Testis (tissue), 2 donors: ENCODE measurements at regions not wholly inside any gene's neighbourhood (a gene's known extent, or its start where the extent isn't known, plus 50 kb on each side); places are given as distances from the start of the nearest gene placed in this dataset.

Experiments
- POLR2A ChIP-seq: fragments of 450-650 bp; IDR thresholded peaks from one replicate; pipeline ENCODE4 v1.6.1; 2017; ENCODE audit warnings: antibody characterized with exemption, mild to moderate bottlenecking, moderate library complexity
- TF ChIP-seq, protein P1 (sequence below), 3 experiments: fragments of 450-650 bp in 2 of 3; fragments of 200-600 bp in 1 of 3; sonication (generic) in 1 of 3; IDR thresholded peaks; one replicate each; pipeline ENCODE4 v1.5.1; 2016 to 2019; ENCODE audit warnings: antibody characterized with exemption in 3 of 3, mild to moderate bottlenecking in 2 of 3, moderate library complexity in 1 of 3

- no peak for TF ChIP-seq POLR2A
- TF ChIP-seq, protein P1, sequence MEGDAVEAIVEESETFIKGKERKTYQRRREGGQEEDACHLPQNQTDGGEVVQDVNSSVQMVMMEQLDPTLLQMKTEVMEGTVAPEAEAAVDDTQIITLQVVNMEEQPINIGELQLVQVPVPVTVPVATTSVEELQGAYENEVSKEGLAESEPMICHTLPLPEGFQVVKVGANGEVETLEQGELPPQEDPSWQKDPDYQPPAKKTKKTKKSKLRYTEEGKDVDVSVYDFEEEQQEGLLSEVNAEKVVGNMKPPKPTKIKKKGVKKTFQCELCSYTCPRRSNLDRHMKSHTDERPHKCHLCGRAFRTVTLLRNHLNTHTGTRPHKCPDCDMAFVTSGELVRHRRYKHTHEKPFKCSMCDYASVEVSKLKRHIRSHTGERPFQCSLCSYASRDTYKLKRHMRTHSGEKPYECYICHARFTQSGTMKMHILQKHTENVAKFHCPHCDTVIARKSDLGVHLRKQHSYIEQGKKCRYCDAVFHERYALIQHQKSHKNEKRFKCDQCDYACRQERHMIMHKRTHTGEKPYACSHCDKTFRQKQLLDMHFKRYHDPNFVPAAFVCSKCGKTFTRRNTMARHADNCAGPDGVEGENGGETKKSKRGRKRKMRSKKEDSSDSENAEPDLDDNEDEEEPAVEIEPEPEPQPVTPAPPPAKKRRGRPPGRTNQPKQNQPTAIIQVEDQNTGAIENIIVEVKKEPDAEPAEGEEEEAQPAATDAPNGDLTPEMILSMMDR (IDR thresholded peaks at IDR 0.05): no peak
Observed at GRCh38 chr14:104526723-104527645, 52.6 kb upstream of the C14orf180 start.
